Effector memory CD8-positive, alpha-beta T cell (primary cell): ENCODE measurements at regions not wholly inside any gene's neighbourhood (a gene's known extent, or its start where the extent isn't known, plus 50 kb on each side); places are given as distances from the start of the nearest gene placed in this dataset.

ENCODE experiments used
- ATAC-seq: fragments of 150-1000 bp; cut with Tn5 transposase; replicated peaks from 2 replicates; pipeline ENCODE4 v1.10.0; 2021; ENCODE audit warnings: mild to moderate bottlenecking, moderate library complexity
- DNase-seq, 3 experiments: peaks; one replicate each; pipeline ENCODE4 v3.0.0; 2021
- H3K27ac Mint-ChIP-seq, 2 donors: one replicate each; pipeline ENCODE4 v1.8.0; 2022; ENCODE audit warnings: mild to moderate bottlenecking in 2 of 2, mixed read lengths in 2 of 2, moderate library complexity in 2 of 2
- H3K27me3 Mint-ChIP-seq, 2 donors: one replicate each; pipeline ENCODE4 v1.8.0; 2022; ENCODE audit warnings: mixed read lengths in 2 of 2
- H3K36me3 Mint-ChIP-seq: one replicate; pipeline ENCODE4 v1.8.0; 2022; ENCODE audit warnings: mild to moderate bottlenecking, moderate library complexity, mixed read lengths; ENCODE audit not compliant: insufficient read depth
- H3K4me1 Mint-ChIP-seq, 2 donors: one replicate each; pipeline ENCODE4 v1.8.0; 2022; ENCODE audit warnings: low read depth in 2 of 2, mixed read lengths in 2 of 2
- H3K4me3 Mint-ChIP-seq, 2 donors: one replicate each; pipeline ENCODE4 v1.8.0; 2022; ENCODE audit warnings: mild to moderate bottlenecking in 2 of 2, mixed read lengths in 2 of 2, moderate library complexity in 2 of 2
- H3K9me3 Mint-ChIP-seq, 2 donors: one replicate each; pipeline ENCODE4 v1.8.0; 2022; ENCODE audit warnings: mixed read lengths in 2 of 2

DNA sequence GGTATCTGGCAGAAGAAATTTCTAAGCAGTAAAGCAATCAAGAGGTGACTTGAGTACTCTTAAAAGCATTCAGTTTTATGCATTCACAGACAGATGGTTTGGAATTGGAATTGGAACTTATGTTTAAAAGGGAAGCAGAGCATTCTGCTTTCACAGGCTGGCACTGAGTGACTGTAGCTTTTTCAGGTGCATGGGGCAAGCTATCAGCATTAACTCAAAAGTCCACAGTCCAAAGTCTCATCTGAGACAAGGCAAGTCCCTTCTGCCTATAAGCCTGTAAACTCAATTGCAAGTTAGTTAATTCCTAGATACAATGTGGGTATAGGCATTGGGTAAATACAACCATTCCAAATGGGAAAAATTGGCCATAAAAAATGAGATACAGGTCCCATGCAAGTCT, 1620.3 kb downstream of the MRPL39 start:
- no peak for DNase-seq
- H3K27ac Mint-ChIP-seq = no peak overlapping the region
- ATAC-seq = no peak
- no peaks in the 10 kb centered on the region for H3K36me3 Mint-ChIP-seq
- H3K9me3 Mint-ChIP-seq = peaks cover 0 to 8% of the 10 kb centered on the region in 2 donors
- H3K27me3 Mint-ChIP-seq = no peaks in the 10 kb centered on the region
- H3K4me3 Mint-ChIP-seq = no peak overlapping the region
- H3K4me1 Mint-ChIP-seq = no peaks in the 10 kb centered on the region

DNA sequence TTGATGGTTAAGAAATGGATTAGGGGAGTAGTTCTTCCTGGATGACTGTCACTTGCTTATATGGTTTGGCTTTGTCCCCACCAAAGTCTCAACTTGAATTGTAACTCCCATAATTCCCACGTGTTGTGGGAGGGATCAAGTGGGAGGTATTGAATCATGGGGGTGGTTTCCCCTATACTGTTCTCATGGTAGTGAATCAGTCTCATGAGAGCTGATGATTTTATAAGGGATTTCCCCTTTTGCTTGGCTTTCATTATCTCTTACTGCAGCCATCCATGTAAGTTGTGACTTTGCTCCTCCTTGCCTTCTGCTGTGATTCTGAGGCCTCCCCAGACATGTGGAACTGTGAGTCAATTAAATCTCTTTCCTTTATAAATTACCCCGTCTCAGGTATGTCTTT, 1621.1 kb downstream of the MRPL39 start:
- no peak for ATAC-seq
- Mint-ChIP-seq H3K4me1 (no peaks in the 10 kb centered on the region), H3K27ac (no peak overlapping the region), H3K36me3 (no peaks in the 10 kb centered on the region), H3K4me3 (no peak overlapping the region), H3K9me3 (peaks cover 0 to 8% of the 10 kb centered on the region in 2 donors), H3K27me3 (no peaks in the 10 kb centered on the region)
- DNase-seq = no peak

DNA sequence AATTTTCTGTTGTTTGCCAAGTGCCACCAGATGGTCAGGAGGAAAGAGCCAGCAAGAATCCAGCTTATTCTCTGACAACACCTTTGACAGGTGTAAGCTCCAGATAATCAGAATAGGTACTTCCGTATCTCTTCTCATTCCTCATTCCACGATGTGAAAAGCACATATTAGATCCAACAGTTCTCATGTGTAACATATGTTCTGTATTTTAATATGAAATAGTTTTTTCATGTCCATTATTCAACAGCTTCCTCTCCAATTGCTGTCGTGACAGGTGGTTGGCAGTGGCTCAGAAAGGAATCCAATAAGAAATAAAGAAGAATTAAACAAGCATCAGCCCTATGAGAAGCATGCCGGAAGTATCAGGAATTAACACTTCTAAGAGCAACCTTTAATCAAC, 1624.7 kb downstream of the MRPL39 start:
- Mint-ChIP-seq H3K4me1 (no peaks in the 10 kb centered on the region), H3K27me3 (no peaks in the 10 kb centered on the region), H3K36me3 (no peaks in the 10 kb centered on the region), H3K9me3 (peaks cover 0 to 2% of the 10 kb centered on the region in 2 donors), H3K4me3 (no peak overlapping the region), H3K27ac (no peak overlapping the region)
- ATAC-seq (no peak), DNase-seq (no peak)

DNA sequence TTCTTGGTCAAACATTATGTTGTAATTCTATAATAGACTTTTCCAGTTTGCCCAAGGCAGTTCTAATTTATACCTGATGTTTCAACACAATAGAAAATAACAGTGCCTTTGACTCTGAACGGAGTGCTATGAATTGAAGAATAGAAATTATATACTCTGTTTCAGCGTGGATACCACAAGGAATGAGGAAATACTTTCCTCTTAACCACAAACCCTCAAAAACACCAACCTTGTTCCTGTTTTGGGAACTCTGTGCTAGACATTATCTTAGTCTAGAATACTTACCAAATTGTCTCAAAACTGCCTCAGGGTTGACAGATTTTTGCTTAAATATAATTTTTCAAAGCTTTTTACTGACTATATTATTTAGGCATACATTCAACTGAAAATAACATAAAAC, 1629.3 kb downstream of the MRPL39 start:
- no peak for ATAC-seq
- Mint-ChIP-seq H3K27ac (no peak overlapping the region), H3K27me3 (no peaks in the 10 kb centered on the region), H3K4me3 (no peak overlapping the region), H3K9me3 (no peaks in the 10 kb centered on the region), H3K4me1 (no peaks in the 10 kb centered on the region), H3K36me3 (no peaks in the 10 kb centered on the region)
- no peak for DNase-seq

DNA sequence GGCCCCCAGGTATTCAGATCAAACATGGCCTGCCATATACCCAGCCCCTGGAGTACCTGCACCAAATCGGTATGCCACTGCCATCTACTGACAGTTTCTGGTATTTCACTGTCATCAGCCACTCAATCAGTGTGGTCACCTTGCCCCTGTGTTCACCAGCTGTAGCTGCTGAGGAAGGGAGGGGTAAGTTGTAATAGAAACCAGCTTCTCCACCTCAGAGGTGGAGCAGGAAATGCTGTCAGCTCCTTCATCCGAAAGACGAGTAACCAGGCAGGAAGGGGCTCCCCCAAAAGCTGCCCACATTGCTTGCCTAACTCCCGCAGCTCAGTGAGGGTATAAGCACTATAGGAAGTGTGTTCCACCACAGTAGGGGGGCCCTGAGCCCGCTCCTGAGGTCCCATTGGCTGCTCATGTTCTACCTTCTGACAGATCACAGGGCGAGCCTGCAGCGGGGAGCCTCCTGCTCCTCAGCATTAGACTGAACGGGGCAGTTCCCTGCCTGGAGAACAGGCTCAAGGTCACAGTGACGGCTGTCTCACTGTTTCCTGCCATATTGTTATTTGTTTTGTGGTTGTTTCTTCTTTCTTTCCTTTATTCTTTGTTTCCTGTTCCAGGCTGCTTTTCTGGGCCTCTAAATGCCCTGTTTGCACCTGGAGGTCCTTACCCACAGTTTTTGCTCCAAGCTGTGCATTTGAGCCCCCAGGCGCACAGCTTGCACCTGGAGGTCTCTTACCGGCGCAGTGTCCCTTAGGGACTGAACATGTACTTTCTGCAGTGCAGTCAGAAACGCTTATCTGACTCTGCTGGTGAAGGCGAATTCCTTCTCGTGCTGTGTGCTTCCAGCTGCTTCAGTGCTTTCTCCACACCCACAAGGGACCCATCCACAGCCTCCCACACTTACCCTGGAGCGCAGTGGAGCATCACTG, 1638.3 kb downstream of the MRPL39 start:
- H3K36me3 Mint-ChIP-seq = no peaks in the 10 kb centered on the region
- peak overlapping the region; percentile 17 to 29 for H3K4me3 Mint-ChIP-seq
- DNase-seq (peak; percentile 60 to 78 (median 63)), ATAC-seq (peak; percentile 89)
- H3K27ac Mint-ChIP-seq = peak overlapping the region; percentile 5 to 26
- no peaks in the 10 kb centered on the region for H3K27me3 Mint-ChIP-seq
- no peaks in the 10 kb centered on the region for H3K9me3 Mint-ChIP-seq
- peaks cover 8 to 10% of the 10 kb centered on the region in 2 donors for H3K4me1 Mint-ChIP-seq

DNA sequence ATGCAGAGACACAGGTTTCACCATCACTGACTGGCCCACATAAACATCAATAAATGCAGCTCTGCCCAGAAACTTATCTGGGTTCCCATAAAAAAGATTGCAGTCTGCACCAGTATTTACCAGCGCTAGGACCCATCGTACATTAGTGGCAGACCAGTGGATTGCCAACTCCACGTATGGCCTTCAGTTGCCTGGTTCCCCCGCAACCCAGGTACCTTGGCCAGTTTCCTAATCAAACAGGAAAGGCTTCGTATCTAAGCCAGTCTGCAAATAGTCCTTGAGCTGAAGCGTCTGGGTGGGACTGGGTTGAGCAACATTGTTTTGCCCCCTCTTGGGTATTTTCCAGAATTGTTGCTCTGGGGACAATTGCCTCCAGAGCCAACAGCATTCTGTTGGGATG, 1639.3 kb downstream of the MRPL39 start:
- no peaks in the 10 kb centered on the region for H3K36me3 Mint-ChIP-seq
- no peaks in the 10 kb centered on the region for H3K9me3 Mint-ChIP-seq
- DNase-seq (no peak), ATAC-seq (no peak)
- peak overlapping the region in 1 of 2 donors; percentile 26 for H3K27ac Mint-ChIP-seq
- no peak overlapping the region for H3K4me3 Mint-ChIP-seq
- no peaks in the 10 kb centered on the region for H3K27me3 Mint-ChIP-seq
- H3K4me1 Mint-ChIP-seq = peaks cover 8 to 10% of the 10 kb centered on the region in 2 donors

DNA sequence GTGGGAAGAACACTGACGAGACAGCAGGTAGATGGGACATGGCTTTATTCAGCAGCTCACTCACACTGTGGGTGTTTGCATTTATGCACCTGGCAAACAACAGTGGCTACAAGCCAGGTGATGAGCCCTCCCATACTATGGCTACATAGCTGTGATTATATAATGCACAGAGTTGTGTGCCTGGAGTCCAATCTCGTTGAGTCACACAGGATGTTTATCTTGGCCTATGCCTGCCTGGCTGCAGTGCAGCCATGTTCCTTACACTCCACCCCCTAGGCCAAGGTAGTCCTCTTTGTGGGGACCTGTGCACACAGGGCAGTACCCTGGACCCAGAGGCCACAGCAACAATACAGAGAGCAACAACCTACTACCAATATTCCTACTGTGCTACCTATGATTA, 1643.8 kb downstream of the MRPL39 start:
- ATAC-seq (no peak), DNase-seq (no peak)
- H3K27me3 Mint-ChIP-seq = no peaks in the 10 kb centered on the region
- no peaks in the 10 kb centered on the region for H3K36me3 Mint-ChIP-seq
- H3K9me3 Mint-ChIP-seq = no peaks in the 10 kb centered on the region
- no peak overlapping the region for H3K4me3 Mint-ChIP-seq
- peaks cover 2 to 3% of the 10 kb centered on the region in 2 donors for H3K4me1 Mint-ChIP-seq
- H3K27ac Mint-ChIP-seq = no peak overlapping the region

DNA sequence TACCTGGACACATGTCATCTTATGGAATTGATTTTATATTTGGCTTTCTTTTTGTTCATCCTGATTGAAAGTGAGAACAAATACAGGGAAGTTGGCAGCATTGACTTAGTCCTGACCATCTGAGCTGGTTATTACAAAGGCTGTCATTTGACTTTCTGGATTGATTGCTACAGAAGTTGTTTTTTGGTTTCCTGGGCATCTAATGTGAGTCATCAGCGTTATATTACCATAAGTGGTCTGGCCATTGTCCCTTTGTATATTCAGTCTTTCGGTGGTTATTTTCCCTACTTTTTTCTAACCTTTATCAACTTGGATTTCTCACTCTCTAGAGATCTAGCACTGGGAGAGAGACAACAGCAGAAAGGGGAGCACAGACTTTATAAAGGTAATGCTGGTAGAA, 1646.5 kb downstream of the MRPL39 start:
- DNase-seq = no peak
- no peak overlapping the region for H3K27ac Mint-ChIP-seq
- ATAC-seq = no peak
- H3K27me3 Mint-ChIP-seq = no peaks in the 10 kb centered on the region
- no peaks in the 10 kb centered on the region for H3K4me1 Mint-ChIP-seq
- H3K4me3 Mint-ChIP-seq = no peak overlapping the region
- H3K9me3 Mint-ChIP-seq = no peaks in the 10 kb centered on the region
- no peaks in the 10 kb centered on the region for H3K36me3 Mint-ChIP-seq

DNA sequence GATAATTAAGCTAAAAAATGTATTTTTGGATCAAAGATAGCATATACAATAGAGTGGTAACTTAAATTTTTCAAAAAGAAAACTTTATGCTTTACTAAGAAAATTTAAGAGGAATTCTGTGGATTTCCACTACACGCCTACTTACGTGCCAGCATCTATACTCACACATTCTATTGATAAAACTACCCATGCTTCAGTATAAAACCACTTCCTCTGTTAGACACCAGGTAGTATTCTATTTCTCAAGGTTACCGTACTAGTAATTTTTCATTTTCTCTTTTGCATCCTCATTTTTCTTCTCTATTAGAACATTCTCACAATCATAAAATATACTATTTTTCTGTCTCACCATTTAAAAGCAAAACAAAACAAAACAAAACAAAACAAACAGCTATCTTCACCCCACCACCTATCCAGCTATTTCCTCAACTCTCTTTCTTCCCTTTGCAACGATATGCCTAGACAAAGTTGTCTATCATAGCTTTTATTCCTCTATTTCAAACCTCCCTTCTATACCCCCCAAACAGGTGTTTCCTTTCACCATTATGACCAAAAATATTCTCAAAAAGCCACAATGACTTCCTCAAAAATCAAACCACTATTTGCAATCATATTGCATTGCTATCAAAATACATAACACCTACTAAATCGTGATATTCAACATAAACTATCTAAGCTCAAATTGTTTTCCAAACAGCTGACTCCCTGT, 1652.0 kb downstream of the MRPL39 start:
- Mint-ChIP-seq H3K4me3 (no peak overlapping the region), H3K27me3 (no peaks in the 10 kb centered on the region), H3K4me1 (peaks cover 4 to 6% of the 10 kb centered on the region in 2 donors), H3K36me3 (no peaks in the 10 kb centered on the region), H3K9me3 (no peaks in the 10 kb centered on the region), H3K27ac (no peak overlapping the region)
- no peak for DNase-seq
- no peak for ATAC-seq

DNA sequence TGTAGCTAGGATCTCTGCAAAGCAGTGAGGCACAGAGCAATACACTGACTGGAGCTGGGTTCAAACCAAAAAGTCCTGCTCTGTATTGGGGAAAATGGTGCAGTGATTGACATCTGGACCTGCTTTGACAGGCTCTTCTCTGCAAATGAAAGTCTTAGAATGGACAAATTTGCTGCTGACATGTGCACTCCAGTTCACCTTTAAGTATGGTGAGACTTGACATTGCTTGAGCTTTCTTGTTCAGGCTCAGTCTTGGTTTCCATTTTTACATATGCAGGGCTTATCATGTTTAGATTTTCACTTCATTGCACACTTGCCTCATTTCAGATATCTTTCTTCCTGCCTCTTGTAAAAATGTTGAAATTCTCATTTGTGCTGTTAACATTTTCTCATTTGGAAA, 1655.0 kb downstream of the MRPL39 start:
- Mint-ChIP-seq H3K36me3 (no peaks in the 10 kb centered on the region), H3K9me3 (no peaks in the 10 kb centered on the region), H3K27ac (no peak overlapping the region), H3K27me3 (no peaks in the 10 kb centered on the region), H3K4me3 (no peak overlapping the region), H3K4me1 (peaks cover 5 to 6% of the 10 kb centered on the region in 2 donors)
- DNase-seq (no peak), ATAC-seq (no peak)

DNA sequence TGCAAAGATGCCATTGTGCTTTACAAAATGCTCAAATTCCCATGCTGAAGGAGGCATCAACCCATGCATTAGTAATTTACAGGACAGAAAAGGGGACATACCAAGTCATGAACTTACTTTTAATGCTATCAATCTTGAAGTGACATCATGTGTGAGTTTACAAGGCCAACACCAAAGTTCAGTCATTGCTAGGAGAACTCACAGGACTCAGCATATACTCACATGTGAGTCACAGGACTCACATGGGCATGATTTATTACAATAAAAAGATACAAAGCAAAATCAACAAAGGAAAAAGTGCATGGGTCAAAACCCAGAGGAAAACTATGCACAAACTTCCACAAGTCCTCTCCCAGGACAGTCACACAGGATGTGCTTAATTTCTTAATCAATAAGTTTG, 1656.0 kb downstream of the MRPL39 start:
- ATAC-seq = no peak
- Mint-ChIP-seq H3K27me3 (no peaks in the 10 kb centered on the region), H3K9me3 (no peaks in the 10 kb centered on the region), H3K4me1 (peaks cover 5 to 6% of the 10 kb centered on the region in 2 donors), H3K4me3 (no peak overlapping the region), H3K27ac (no peak overlapping the region), H3K36me3 (no peaks in the 10 kb centered on the region)
- DNase-seq = no peak

DNA sequence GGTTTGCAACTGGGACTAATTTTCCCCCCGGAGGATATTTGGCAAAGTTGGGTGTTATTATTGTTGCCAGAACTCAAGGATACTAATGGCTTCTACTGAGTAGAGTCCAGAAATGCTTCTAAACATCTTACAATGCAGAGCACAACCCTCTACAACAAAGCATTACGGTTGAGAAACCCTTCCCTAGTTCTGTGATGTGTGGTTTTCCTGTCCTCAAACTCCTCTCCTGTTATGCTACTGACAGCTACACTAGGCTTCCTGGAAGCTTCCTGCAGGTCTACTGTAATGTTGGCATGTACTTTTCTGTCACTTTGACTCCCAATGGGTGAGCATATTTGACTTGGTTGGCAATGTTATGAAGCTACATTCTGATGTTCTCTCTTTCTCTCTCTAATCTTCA, 1656.9 kb downstream of the MRPL39 start:
- Mint-ChIP-seq H3K9me3 (no peaks in the 10 kb centered on the region), H3K27me3 (no peaks in the 10 kb centered on the region), H3K27ac (no peak overlapping the region), H3K4me1 (peaks cover 2 to 5% of the 10 kb centered on the region in 2 donors), H3K36me3 (no peaks in the 10 kb centered on the region), H3K4me3 (no peak overlapping the region)
- DNase-seq (no peak), ATAC-seq (no peak)

DNA sequence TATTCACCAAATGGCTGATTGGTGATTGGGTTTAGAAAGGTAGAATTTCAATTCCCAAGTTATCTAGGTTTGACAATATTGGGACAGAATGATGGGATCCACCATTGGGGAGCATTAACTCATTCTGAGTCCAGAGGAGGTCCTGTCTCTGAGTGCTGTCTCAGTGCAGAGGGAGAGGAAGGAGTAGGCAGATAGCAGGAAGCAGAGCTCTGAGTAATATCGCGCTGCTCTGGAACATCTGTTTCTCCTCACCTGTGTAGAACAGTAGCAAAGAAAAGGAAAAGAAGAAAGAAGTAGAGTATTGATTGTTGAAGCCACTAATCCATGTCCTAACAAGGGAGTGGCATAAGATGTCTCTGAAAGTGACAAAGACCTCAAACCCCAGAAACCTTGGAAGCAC, 1657.8 kb downstream of the MRPL39 start:
- no peak for DNase-seq
- H3K4me3 Mint-ChIP-seq = no peak overlapping the region
- no peaks in the 10 kb centered on the region for H3K36me3 Mint-ChIP-seq
- H3K9me3 Mint-ChIP-seq = peaks cover 0 to 1% of the 10 kb centered on the region in 2 donors
- no peaks in the 10 kb centered on the region for H3K27me3 Mint-ChIP-seq
- no peak overlapping the region for H3K27ac Mint-ChIP-seq
- peaks cover 0 to 5% of the 10 kb centered on the region in 2 donors for H3K4me1 Mint-ChIP-seq
- ATAC-seq = no peak
